Heart left ventricle (tissue), 16 donors: ENCODE measurements at regions not wholly inside any gene's neighbourhood (a gene's known extent, or its start where the extent isn't known, plus 50 kb on each side); places are given as distances from the start of the nearest gene placed in this dataset.
A peak's percentile ranks its signal among the peaks of the same experiment; 100 is the strongest.

Experiments used
- ATAC-seq, 4 donors: fragments of 200-7000 bp; cut with Tn5 transposase; one replicate each; pipeline ENCODE4 v1.9.1; 2020 to 2022; ENCODE audit warnings: moderate library complexity in 4 of 4, mild to moderate bottlenecking in 3 of 4, moderate number of reproducible peaks in 1 of 4
- DNase-seq, 5 donors: peaks; one replicate each; pipeline ENCODE4 v3.0.0-alpha.2; 2020
- H3K27ac ChIP-seq, 12 donors: fragments of 200-600 bp; sonication (generic) in 4 of 12; one replicate each; pipeline versions ENCODE4 v1.5.0 to v1.8.0; 2016 to 2022; ENCODE audit warnings: mild to moderate bottlenecking in 2 of 12
- H3K27me3 ChIP-seq, 9 donors: fragments of 200-600 bp; sonication (generic) in 2 of 9; one replicate each; pipeline versions ENCODE4 v1.5.1 to v1.8.0; 2016 to 2022; ENCODE audit warnings: mild to moderate bottlenecking in 3 of 9
- H3K36me3 ChIP-seq, 9 donors: fragments of 200-600 bp; sonication (generic) in 2 of 9; one replicate each; pipeline versions ENCODE4 v1.5.0 to v1.8.0; 2018 to 2022; ENCODE audit warnings: mild to moderate bottlenecking in 2 of 9
- H3K4me1 ChIP-seq, 12 donors: fragments of 200-600 bp; sonication (generic) in 4 of 12; one replicate each; pipeline versions ENCODE4 v1.5.0 to v1.8.0; 2016 to 2022; ENCODE audit warnings: mild to moderate bottlenecking in 3 of 12
- H3K4me3 ChIP-seq, 12 donors: fragments of 200-600 bp; sonication (generic) in 4 of 12; one replicate each; pipeline versions ENCODE4 v1.5.0 to v1.8.0; 2017 to 2022; ENCODE audit warnings: mild to moderate bottlenecking in 9 of 12, moderate library complexity in 4 of 12
- H3K9me3 ChIP-seq, 12 donors: fragments of 200-600 bp; sonication (generic) in 4 of 12; one replicate each; pipeline versions ENCODE4 v1.5.0 to v1.8.0; 2016 to 2022; ENCODE audit warnings: mild to moderate bottlenecking in 1 of 12
- CTCF ChIP-seq, 12 donors: fragments of 200-600 bp; sonication (generic) in 4 of 12; IDR thresholded peaks; one replicate each; pipeline versions ENCODE4 v1.5.0 to v1.8.0; 2018 to 2022; ENCODE audit warnings: antibody characterized with exemption in 12 of 12, mild to moderate bottlenecking in 5 of 12
- POLR2A ChIP-seq, 2 donors: fragments of 450-650 bp; IDR thresholded peaks; one replicate each; pipeline ENCODE4 v1.6.1; 2017; ENCODE audit warnings: antibody characterized with exemption in 2 of 2, mild to moderate bottlenecking in 2 of 2, moderate library complexity in 2 of 2
- WGBS, 4 donors: extraction: QIAGEN DNeasy Blood & Tissue Kit in 2 of 4; methylation state at CpG; one replicate each; pipeline versions ENCODE4 v1.1.5 to v1.1.7; 2013 to 2018; 5-methylcytosine and 5-hydroxymethylcytosine counted together
- intact Hi-C, 10 donors: fragments of 100-400 bp; cut with DNase I; formaldehyde crosslinking; loops; one replicate each; pipeline versions ENCODE4 v1.11.1 to v1.14.2; 2022
- donor health status: ischemic (EF 13 %, LVEDD 7.1; RV severe dilation, severe dysfunction).
- donor health status: healthy with polysubstance abuse.
- donor health status: DM: no; HTN: yes; CAD: no.
- donor health status: DM: no; HTN: no; CAD: no.
- donor health status: ischemic (EF 25% LVEDD 6.9; RV normal size, moderate dysfunction).
- donor health status: ischemic (EF 25% LVEDD 5.7; RV mildly dilated, moderate dysfunction).
- donor health status: healthy.
- donor health status: DM: yes; HTN: yes; CAD: no.
- donor health status: ischemic (EF 35%, LVEDD 5.7; RV mildly dilated, moderate dysfunction).
- donor health status: nonischemic (EF 11% LVEDD 7.7; RV severe dilation, severe dysfunction).
- donor health status: DM: yes; HTN: yes; CAD: no.
- donor health status: PGD.
- donor health status: ischemic (EF 29% LVEDD 5.4; RV normal size, mild dysfunction).
- donor health status: nonischemic (EF 23%, LVEDD 6.1; RV moderate dilation, normal function).

GRCh38 chr1:29810121-29811120, 574.1 kb downstream of the PTPRU start:
- intact Hi-C loops: no loop called here
- H3K4me1 ChIP-seq: peaks cover 0 to 16% (median 0%) of the 10 kb centered on the region in 12 donors
- H3K4me3 ChIP-seq: no peak overlapping the region
- no peak for TF ChIP-seq CTCF (IDR thresholded peaks at IDR 0.05)
- TF ChIP-seq POLR2A (IDR thresholded peaks at IDR 0.05): no peak
- no peaks in the 10 kb centered on the region for H3K36me3 ChIP-seq
- no peak overlapping the region for H3K27ac ChIP-seq
- no peaks in the 10 kb centered on the region for H3K27me3 ChIP-seq
- DNase-seq (peak in 1 of 5 donors; percentile 8), ATAC-seq (no peak)
- 85 to 92% (median 89%) methylated on average over 15 to 22 of the region's 22 CpGs for WGBS, 4 donors
- H3K9me3 ChIP-seq: no peaks in the 10 kb centered on the region

- H3K27ac ChIP-seq: no peak overlapping the region
- no peaks in the 10 kb centered on the region for H3K27me3 ChIP-seq
- intact Hi-C loops: no loop called here
- peak in 1 of 5 donors; percentile 7 for DNase-seq
- no peak overlapping the region for H3K4me3 ChIP-seq
- TF ChIP-seq CTCF (IDR thresholded peaks at IDR 0.05) (no peak), POLR2A (IDR thresholded peaks at IDR 0.05) (no peak)
- no peaks in the 10 kb centered on the region for H3K36me3 ChIP-seq
- peaks cover 0 to 16% (median 0%) of the 10 kb centered on the region in 12 donors for H3K4me1 ChIP-seq
- ATAC-seq: no peak
- WGBS, 4 donors: 75 to 80% (median 78%) methylated on average over 16 of the region's 16 CpGs
- no peaks in the 10 kb centered on the region for H3K9me3 ChIP-seq
Observed at GRCh38 chr1:29809446-29810120, 573.3 kb downstream of the PTPRU start.

GRCh38 chr1:29808141-29808995, 572.0 kb downstream of the PTPRU start:
- 85 to 93% (median 92%) methylated on average over 7 to 8 of the region's 8 CpGs for WGBS, 4 donors
- no peaks in the 10 kb centered on the region for H3K36me3 ChIP-seq
- H3K4me1 ChIP-seq: peaks cover 0 to 16% (median 0%) of the 10 kb centered on the region in 12 donors
- TF ChIP-seq CTCF (IDR thresholded peaks at IDR 0.05) (no peak), POLR2A (IDR thresholded peaks at IDR 0.05) (no peak)
- ATAC-seq (no peak), DNase-seq (peak in 1 of 5 donors; percentile 5)
- peaks cover 0 to 3% (median 0%) of the 10 kb centered on the region in 9 donors for H3K27me3 ChIP-seq
- no peaks in the 10 kb centered on the region for H3K9me3 ChIP-seq
- H3K27ac ChIP-seq: no peak overlapping the region
- intact Hi-C loops: no loop called here
- no peak overlapping the region for H3K4me3 ChIP-seq
